ENCODE measurements at regions not wholly inside any gene's neighbourhood (a gene's known extent, or its start where the extent isn't known, plus 50 kb on each side); places are given as distances from the start of the nearest gene placed in this dataset.

GRCh38 chr14:100475268-100475667 is 111.9 kb downstream of the BEGAIN start:
- no peaks in the 10 kb centered on the region for H3K9me3 Mint-ChIP-seq (ENCODE audit: unreplicated experiment)
- Histone ChIP-seq H3K36me3 (ENCODE audit: insufficient read depth, low read length) (no peaks in the 10 kb centered on the region), H3K27me3 (ENCODE audit: insufficient read depth, low read length) (no peaks in the 10 kb centered on the region), H3K27ac (ENCODE audit: low read depth, low read length) (peak overlapping the region; percentile 99), H3K4me2 (ENCODE audit: low read length) (no peak overlapping the region), H3K9me3 (ENCODE audit: insufficient read depth, low read depth, low read length) (no peaks in the 10 kb centered on the region), H3K4me3 (ENCODE audit: insufficient read depth, low read depth, low read length) (no peak overlapping the region), H3K9ac (ENCODE audit: low read length) (no peak overlapping the region), H3K4me1 (ENCODE audit: insufficient read depth, low read length) (peaks cover 36% of the 10 kb centered on the region), H4K20me1 (ENCODE audit: insufficient read depth, low read length) (no peaks in the 10 kb centered on the region), H2AFZ (ENCODE audit: low read depth, low read length) (no peak overlapping the region), H3K79me2 (ENCODE audit: insufficient read depth, low read length) (no peaks in the 10 kb centered on the region)
- no peaks in the 10 kb centered on the region for H3K27me3 Mint-ChIP-seq (ENCODE audit: low read depth, unreplicated experiment)
- no peak overlapping the region for H3K4me3 Mint-ChIP-seq (ENCODE audit: unreplicated experiment)
- H3K27ac Mint-ChIP-seq (ENCODE audit: unreplicated experiment) = no peak overlapping the region
- no peak for TF ChIP-seq CTCF (IDR thresholded peaks at IDR 0.05; ENCODE audit: insufficient read depth, low read depth, low read length)
- TF ChIP-seq EZH2 (IDR thresholded peaks at IDR 0.05; ENCODE audit: insufficient read depth, low read length) = no peak
- FAIRE-seq = no peak
- H3K4me1 Mint-ChIP-seq (ENCODE audit: low read depth, unreplicated experiment) = peaks cover 19% of the 10 kb centered on the region
- peaks cover 9% of the 10 kb centered on the region for H3K36me3 Mint-ChIP-seq (ENCODE audit: low read depth, unreplicated experiment)
- DNase-seq (ENCODE audit: low read depth) = no peak

- Histone ChIP-seq H3K4me2 (ENCODE audit: low read length) (peak overlapping the region; percentile 80), H3K4me3 (ENCODE audit: insufficient read depth, low read depth, low read length) (peak overlapping the region; percentile 38), H3K79me2 (ENCODE audit: insufficient read depth, low read length) (no peaks in the 10 kb centered on the region), H3K36me3 (ENCODE audit: insufficient read depth, low read length) (no peaks in the 10 kb centered on the region), H4K20me1 (ENCODE audit: insufficient read depth, low read length) (no peaks in the 10 kb centered on the region), H3K4me1 (ENCODE audit: insufficient read depth, low read length) (peaks cover 35% of the 10 kb centered on the region), H2AFZ (ENCODE audit: low read depth, low read length) (peak overlapping the region; percentile 64), H3K27ac (ENCODE audit: low read depth, low read length) (peak overlapping the region; percentile 99), H3K9ac (ENCODE audit: low read length) (peak overlapping the region; percentile 84), H3K27me3 (ENCODE audit: insufficient read depth, low read length) (no peaks in the 10 kb centered on the region), H3K9me3 (ENCODE audit: insufficient read depth, low read depth, low read length) (no peaks in the 10 kb centered on the region)
- peak; percentile 100 for DNase-seq (ENCODE audit: low read depth)
- peak overlapping the region; percentile 84 for H3K27ac Mint-ChIP-seq (ENCODE audit: unreplicated experiment)
- peaks cover 19% of the 10 kb centered on the region for H3K4me1 Mint-ChIP-seq (ENCODE audit: low read depth, unreplicated experiment)
- FAIRE-seq = peak; percentile 100
- H3K4me3 Mint-ChIP-seq (ENCODE audit: unreplicated experiment) = no peak overlapping the region
- no peaks in the 10 kb centered on the region for H3K27me3 Mint-ChIP-seq (ENCODE audit: low read depth, unreplicated experiment)
- TF ChIP-seq CTCF (IDR thresholded peaks at IDR 0.05; ENCODE audit: insufficient read depth, low read depth, low read length) (no peak), EZH2 (IDR thresholded peaks at IDR 0.05; ENCODE audit: insufficient read depth, low read length) (no peak)
- H3K9me3 Mint-ChIP-seq (ENCODE audit: unreplicated experiment) = no peaks in the 10 kb centered on the region
- peaks cover 6% of the 10 kb centered on the region for H3K36me3 Mint-ChIP-seq (ENCODE audit: low read depth, unreplicated experiment)
Measured at GRCh38 chr14:100476012-100476822, 111.0 kb downstream of the BEGAIN start.
